Astrocyte (in vitro differentiated cells and primary cell): ENCODE measurements at regions not wholly inside any gene's neighbourhood (a gene's known extent, or its start where the extent isn't known, plus 50 kb on each side); places are given as distances from the start of the nearest gene placed in this dataset.

Experiments used
- EZH2 ChIP-seq: IDR thresholded peaks from 2 replicates; pipeline ENCODE4 v1.6.1; 2012; ENCODE audit warnings: mild to moderate bottlenecking, low read length, inconsistent platforms; ENCODE audit not compliant: insufficient read depth
- TF ChIP-seq, protein P1 (sequence below): IDR thresholded peaks from 2 replicates; pipeline ENCODE4 v1.5.1; 2011; ENCODE audit warnings: low read depth, mild to moderate bottlenecking, inconsistent platforms, low read length, moderate library complexity; ENCODE audit not compliant: insufficient read depth

- no peak for TF ChIP-seq EZH2
- TF ChIP-seq, protein P1, sequence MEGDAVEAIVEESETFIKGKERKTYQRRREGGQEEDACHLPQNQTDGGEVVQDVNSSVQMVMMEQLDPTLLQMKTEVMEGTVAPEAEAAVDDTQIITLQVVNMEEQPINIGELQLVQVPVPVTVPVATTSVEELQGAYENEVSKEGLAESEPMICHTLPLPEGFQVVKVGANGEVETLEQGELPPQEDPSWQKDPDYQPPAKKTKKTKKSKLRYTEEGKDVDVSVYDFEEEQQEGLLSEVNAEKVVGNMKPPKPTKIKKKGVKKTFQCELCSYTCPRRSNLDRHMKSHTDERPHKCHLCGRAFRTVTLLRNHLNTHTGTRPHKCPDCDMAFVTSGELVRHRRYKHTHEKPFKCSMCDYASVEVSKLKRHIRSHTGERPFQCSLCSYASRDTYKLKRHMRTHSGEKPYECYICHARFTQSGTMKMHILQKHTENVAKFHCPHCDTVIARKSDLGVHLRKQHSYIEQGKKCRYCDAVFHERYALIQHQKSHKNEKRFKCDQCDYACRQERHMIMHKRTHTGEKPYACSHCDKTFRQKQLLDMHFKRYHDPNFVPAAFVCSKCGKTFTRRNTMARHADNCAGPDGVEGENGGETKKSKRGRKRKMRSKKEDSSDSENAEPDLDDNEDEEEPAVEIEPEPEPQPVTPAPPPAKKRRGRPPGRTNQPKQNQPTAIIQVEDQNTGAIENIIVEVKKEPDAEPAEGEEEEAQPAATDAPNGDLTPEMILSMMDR: no peak
These were observed 67.8 kb upstream of the FAM83B start for GRCh38 chr6:54778731-54779130.
